ENCODE measurements at regions not wholly inside any gene's neighbourhood (a gene's known extent, or its start where the extent isn't known, plus 50 kb on each side); places are given as distances from the start of the nearest gene placed in this dataset.

- DNase-seq: no peak
Measured at GRCh38 chr15:91523596-91523995, 329.9 kb upstream of the SLCO3A1 start.

GRCh38 chr15:91524534-91524933 lies 329.0 kb upstream of the SLCO3A1 start:
- DNase-seq: no peak

GRCh38 chr15:91525751-91526150 lies 327.8 kb upstream of the SLCO3A1 start:
- no peak for DNase-seq

DNA sequence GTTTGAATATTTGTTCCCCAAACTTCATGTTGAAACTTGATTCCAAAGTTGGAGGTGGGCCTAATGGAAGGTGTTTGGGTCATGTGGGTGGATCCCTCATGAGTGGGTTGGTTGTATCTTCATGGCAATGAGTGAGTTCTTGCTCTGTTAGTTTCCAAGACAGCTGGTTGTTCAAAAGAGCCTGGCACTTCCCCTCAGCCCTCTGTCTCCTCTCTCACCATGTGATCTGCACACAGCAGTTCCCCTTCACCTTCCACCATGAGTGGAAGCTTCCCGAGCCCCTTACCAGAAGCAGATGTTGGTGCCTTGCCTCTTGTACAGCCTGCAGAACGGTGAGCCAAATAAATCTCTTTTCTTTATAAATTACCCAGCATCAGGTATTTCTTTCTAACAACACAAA lies 327.1 kb upstream of the SLCO3A1 start:
- DNase-seq: no peak

DNA sequence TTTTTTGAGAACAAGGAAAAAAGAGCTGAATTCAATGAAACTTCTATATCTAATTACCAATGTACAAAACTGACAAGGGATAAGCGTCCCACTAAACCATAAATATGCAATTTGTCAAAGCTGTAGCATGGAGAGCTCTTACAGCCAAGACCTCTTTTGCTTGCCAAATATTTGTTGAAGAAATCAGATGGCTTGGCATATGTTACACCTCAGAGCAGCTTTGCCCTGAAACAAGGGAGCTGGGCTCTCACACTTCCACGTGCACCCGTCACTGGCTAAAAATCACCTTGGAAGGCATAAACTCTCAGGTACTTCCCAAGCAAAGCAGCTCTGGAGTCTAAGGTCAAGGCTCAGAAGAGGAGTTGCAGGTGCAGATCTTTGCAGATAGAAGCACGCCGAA lies 324.7 kb upstream of the SLCO3A1 start:
- DNase-seq: no peak

- DNase-seq: peak in 1 of 2 donors; percentile 13
Measured at GRCh38 chr15:91529534-91529933, 324.0 kb upstream of the SLCO3A1 start.

GRCh38 chr15:91530279-91530678 lies 323.2 kb upstream of the SLCO3A1 start:
- DNase-seq: no peak

GRCh38 chr15:91530956-91531582 lies 322.4 kb upstream of the SLCO3A1 start:
- DNase-seq: no peak

GRCh38 chr15:91534235-91534634 lies 319.3 kb upstream of the SLCO3A1 start:
- DNase-seq: no peak

DNA sequence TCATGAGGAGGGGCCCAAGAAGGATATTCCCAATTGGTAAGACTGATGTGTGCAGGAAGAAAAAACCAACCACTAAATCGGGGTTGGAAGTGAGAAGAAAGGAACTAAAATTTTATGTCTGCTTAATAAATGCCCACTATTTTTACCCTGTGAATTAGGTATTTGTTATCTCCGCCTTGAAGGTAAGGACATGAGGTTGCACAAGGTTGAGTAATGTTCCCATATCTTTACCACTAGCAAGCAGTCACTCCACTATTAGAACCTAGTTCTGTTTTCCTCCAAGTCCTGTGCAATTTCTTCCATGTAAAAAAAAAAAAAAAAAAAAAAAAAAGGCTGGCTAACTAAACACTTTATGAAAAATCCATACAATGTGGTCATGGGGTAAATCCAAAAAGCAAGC lies 318.5 kb upstream of the SLCO3A1 start:
- no peak for DNase-seq

DNA sequence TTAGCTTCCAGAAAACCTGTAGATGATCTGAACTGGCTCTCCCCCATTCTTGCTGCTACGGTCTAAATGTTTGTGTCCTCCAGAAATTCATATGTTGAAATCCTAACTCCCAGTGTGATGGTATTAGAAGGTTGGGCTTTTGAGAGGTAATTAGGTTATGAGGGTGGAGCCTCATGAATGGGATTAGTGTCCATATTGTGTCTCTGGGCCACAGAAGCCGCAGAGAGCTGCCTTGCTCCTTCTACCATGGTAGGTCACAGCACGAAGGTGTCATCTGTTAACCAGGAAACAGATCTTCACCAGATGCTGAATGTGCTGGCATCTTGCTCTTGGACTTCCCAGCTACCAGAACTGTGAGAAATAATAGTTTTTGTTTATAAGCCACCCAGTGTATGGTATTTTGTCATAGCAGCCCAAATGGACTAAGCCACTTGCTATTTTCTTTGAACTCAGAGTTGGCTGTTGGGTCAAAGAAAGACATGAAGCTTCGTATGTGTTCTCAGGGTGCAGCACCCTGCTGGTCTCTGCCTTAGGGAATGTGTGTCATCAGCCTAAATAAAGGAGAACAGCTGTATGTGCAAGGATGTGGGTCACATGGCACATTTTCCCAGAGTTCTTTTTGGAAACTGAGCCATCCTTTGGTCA lies 317.5 kb upstream of the SLCO3A1 start:
- DNase-seq: no peak

DNA sequence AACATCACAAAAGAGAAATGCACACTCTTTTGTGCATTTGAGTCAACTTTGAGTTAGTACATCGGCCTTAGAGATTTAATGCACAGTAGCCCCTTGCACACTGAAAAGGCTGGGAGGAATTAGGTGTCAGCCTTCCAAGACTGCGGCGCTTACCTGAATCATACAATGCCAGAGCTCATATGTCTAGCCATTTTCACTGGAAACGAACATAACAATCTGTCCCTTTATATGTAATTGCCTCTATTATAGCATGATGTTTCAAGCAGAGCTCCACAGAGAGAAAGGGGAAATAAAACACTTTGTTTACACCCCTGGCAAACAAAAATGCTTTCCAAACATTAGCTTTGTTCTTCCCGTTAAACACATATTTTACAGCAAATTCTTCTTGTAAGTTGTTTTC lies 315.7 kb upstream of the SLCO3A1 start:
- no peak for DNase-seq

GRCh38 chr15:91538782-91539181 lies 314.7 kb upstream of the SLCO3A1 start:
- DNase-seq: no peak

DNA sequence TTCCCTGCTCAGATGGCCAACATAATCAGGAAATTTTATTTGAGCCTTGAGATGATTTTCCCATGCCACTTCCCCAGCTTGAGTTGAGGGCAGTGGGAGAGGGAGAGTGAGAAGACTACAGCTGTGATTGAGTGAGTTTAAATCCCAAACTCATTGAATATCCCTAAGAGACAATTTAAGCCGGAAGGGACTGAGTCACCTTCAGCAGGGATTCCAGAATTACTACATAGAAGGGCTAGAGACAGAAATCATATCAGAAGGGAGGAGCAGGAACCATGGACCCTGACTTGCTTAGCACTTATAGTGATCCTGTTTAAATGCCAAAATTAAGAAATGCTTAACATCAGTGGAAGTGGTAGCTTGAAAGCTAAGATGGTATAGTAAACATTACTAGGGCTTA lies 312.2 kb upstream of the SLCO3A1 start:
- DNase-seq: no peak

GRCh38 chr15:91542226-91542625 lies 311.3 kb upstream of the SLCO3A1 start:
- DNase-seq: no peak

DNA sequence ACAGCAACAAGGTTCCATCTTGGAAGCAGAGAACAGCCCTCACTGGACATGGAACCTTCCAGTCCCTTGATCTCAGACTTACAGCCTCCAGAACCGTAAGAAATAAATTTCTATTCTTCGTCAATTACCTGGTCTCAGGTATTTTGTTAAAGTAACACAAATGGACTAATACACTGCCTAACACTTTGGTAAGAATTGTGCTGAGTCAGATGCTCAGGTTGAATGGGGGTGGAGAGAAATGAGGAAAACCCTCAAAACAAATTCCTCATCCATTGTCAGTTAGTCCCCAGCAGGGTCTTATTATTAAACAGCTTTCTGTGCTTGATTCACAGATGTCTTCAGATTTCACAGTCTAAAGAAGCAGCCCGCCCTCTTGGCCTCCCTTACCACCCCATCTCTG lies 306.2 kb upstream of the SLCO3A1 start:
- DNase-seq: no peak

GRCh38 chr15:91548549-91548948 lies 305.0 kb upstream of the SLCO3A1 start:
- no peak for DNase-seq

GRCh38 chr15:91549581-91549980 lies 303.9 kb upstream of the SLCO3A1 start:
- DNase-seq: no peak

DNA sequence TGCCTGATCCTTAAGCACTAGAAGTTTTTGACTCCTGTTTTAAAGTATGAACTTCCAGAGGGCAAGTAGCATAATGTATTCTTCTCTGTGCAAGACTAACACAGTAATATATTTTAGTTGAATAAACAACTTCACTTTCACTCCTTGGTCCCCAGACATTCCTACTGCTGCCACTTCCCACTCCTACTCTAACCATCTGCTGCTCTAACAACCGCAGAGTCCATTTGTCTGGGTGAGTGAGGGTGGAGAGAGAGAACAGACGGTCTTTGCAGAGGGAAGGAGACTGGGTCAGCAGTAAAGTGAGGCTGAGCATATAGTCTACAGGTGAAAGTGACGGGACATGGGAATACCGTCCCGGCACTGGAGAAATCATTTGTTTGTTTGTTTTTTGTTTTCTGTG lies 301.0 kb upstream of the SLCO3A1 start:
- no peak for DNase-seq

GRCh38 chr15:91553196-91553854 lies 300.2 kb upstream of the SLCO3A1 start:
- DNase-seq: no peak

GRCh38 chr15:91555312-91555711 lies 298.2 kb upstream of the SLCO3A1 start:
- no peak for DNase-seq

DNA sequence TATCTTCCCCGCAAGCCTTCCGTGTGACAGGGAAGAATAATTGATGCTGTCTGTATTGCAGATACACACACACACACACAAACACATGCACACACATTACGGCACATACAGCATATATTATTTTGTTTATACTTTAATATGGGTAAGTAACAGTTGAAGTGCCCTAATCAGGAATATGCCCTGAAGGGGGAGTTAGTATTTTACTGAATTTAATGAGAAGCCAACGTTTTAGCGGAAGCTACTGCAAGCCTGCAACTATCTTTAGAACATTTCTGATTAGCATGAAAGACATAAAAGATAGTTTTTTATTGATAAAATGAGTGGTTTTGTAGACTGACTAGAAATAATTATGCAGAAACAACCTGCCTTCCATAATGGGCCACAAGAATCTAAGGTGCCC lies 296.6 kb upstream of the SLCO3A1 start:
- DNase-seq: no peak

- no peak for DNase-seq
Measured at GRCh38 chr15:91559066-91559465, 294.4 kb upstream of the SLCO3A1 start.

GRCh38 chr15:91561371-91562100 lies 292.0 kb upstream of the SLCO3A1 start:
- DNase-seq: no peak
